IPS-NIHi7 (cell line): ENCODE measurements at regions not wholly inside any gene's neighbourhood (a gene's known extent, or its start where the extent isn't known, plus 50 kb on each side); places are given as distances from the start of the nearest gene placed in this dataset.
"Not testable (repeated sequence)": the region's sequence is repeated elsewhere in the genome, so short reads cannot be mapped to it uniquely, and the experiment has no call there.

Experiments used
- DNase-seq: peaks from one replicate; pipeline ENCODE4 v3.0.0; 2012; ENCODE audit warnings: mixed read lengths; ENCODE audit errors: extremely low spot score

- DNase-seq = no peak
Measured at GRCh38 chr12:90695415-90695814, 259.6 kb downstream of the CCER1 start.

DNA sequence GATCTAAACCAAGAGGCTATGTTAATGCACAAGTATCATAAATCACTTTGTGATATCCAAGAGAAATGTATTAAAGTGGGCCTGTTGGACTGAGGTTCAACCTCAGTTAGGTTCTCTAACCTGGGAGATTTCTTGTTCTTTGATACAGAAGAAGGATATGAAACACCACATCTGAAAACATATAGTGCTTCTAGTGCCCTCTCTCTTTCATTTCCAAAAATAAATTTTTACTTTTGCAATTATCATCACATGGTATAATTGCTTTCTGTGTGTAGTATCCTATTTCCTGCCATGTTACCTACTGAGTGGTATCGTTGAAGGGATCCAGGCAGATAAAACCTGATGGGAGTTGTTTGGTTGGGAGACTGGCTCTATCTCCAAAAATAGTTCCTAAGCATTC is 264.9 kb downstream of the CCER1 start:
- DNase-seq = no peak

- DNase-seq = not testable (repeated sequence)
Measured at GRCh38 chr12:90687682-90688081, 267.3 kb downstream of the CCER1 start.

DNA sequence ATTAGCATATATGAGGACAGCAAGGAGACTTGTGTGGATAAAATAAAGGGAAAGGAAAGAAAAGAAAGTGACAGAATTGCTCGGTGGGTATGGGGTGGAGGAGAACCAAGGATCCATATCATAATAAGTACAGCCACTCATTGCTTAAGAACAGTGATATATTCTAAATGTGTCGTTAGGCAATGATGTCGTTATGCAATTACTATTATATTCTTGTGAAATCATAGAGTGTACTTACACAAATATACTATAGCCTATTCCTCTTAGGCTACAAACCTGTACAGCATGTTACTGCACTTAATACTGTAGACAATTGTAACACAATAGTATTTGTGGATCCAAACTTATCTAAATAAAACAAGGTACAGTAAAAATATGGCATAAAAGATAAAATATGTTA is 271.1 kb downstream of the CCER1 start:
- DNase-seq = no peak

DNA sequence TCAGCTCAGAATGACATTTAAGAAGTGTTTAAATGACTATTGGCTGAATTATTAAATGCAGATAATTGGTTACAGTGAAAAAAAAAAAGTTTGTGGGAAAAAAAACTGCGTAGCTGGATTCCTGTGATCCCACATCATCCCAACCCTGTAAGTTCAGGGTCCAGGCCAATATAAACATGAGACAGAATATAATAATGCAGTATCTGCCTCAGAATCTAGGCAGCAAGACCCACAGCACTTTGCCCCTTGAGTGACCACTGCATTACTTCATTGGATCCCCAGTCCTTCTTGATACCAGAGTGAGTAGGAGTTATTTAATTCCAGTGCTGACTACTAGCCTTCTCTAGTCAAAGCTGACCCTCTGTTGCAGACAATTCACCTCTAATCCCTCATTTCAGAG is 272.6 kb downstream of the CCER1 start:
- DNase-seq = no peak

DNA sequence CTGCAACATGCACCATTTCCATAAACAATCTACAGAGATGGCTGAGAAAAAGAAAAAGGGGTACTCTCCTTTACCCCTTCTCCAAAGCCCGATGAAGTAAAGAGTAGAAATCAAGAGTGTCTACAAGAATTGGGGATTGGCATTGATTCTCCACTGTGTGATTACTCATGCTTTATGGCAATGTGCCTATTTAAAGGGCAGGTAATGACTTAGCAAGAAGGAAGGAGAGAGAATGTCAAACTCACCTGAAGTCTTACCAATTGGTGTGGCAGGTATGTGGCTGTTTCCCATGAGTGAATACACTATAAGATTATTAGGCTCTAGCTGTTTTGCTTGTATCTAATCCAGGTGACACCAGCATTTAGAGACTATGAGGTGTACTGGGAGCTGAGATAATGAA is 275.3 kb downstream of the CCER1 start:
- no peak for DNase-seq

GRCh38 chr12:90677552-90677951 is 277.4 kb downstream of the CCER1 start:
- no peak for DNase-seq

GRCh38 chr12:90677055-90677454 is 277.9 kb downstream of the CCER1 start:
- no peak for DNase-seq

- no peak for DNase-seq
Measured at GRCh38 chr12:90675106-90675505, 279.9 kb downstream of the CCER1 start.

- DNase-seq = no peak
Measured at GRCh38 chr12:90672081-90672480, 282.9 kb downstream of the CCER1 start.

DNA sequence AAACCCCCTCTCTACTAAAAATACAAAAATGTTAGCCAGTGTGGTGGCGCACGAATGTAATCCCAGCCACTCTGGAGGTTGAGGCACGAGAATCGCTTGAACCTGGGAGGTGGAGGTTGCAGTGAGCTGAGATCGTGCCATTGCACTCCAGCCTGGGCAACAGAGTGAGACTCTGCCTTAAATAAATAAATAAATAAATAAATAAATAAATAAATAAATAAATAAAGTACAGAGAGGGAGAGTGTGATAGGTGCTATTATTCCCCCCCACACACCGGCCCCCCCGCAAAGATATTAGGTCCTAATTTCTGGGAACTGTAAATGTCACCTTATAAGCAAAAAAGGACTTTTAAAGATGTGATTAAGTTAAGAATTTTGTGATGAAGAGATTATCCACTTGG is 291.0 kb downstream of the CCER1 start:
- not testable (repeated sequence) for DNase-seq

GRCh38 chr12:90659060-90659459 is 295.9 kb downstream of the CCER1 start:
- no peak for DNase-seq

DNA sequence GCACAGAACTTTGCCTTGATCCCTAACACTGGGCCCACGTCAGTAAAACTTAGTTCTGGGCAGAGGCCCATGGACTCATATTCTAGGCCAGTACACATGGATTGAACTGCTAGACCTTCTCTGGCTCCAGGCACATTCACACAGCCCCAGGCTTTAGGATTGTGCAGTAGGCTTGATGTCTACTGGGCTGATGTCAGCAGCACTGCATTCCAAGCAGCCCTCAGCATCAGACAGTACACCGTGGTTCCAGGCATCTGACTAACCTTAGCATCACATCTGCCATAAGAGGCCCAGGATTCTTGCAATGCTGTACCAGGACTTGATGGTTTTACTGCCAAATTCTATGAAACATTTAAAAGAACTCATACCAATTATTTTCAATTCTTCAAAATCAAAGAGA is 301.9 kb downstream of the CCER1 start:
- peak; percentile 10 for DNase-seq

- peak; percentile 8 for DNase-seq
Measured at GRCh38 chr12:90652280-90652679, 302.7 kb downstream of the CCER1 start.

DNA sequence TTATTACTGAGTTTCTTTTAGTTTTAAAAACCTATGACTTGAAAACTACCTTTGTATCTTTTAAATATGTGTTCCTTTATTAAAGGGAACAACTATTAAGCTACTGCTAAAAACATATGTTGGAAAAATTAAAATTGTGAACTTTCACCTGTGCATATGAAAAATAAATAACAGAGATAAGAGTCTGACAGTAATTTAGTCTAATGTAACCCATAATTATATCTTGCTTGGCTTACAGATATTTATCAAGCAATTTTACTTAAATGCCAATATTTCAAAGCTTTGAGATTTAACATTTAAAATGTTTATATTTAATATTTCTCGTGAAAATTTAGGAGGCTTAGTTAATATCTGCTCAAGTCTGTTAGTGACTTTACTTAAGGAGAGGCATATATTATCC is 309.8 kb downstream of the CCER1 start:
- no peak for DNase-seq

DNA sequence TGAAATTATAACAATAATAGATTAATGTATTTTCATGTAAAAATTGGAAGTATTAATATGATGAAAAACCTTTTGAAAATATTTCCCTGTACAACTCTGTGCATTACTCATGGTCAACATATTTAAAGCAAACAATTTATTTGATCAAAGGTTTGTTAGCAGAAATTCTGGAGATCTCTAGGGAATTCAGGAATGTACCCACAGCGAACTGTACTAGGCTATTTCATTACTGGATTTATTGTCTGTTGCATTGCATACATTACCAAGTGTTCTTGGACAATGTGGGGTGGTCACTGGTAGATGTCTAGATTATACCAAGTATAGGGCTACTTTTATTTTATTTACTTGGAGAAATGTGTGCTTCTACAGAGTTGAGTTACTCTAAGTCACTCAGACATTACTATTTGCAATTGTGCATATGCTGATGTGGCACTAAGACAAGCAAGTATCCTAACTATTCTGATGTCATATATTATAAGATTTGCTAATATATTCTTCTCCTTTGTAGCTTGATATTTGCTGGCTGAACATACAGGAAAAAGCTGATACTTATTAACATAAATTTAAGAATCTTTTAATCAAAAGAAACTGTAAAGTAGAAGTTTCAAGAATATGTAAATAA is 323.3 kb downstream of the CCER1 start:
- DNase-seq = no peak

- no peak for DNase-seq
Measured at GRCh38 chr12:90630006-90630405, 325.0 kb downstream of the CCER1 start.

DNA sequence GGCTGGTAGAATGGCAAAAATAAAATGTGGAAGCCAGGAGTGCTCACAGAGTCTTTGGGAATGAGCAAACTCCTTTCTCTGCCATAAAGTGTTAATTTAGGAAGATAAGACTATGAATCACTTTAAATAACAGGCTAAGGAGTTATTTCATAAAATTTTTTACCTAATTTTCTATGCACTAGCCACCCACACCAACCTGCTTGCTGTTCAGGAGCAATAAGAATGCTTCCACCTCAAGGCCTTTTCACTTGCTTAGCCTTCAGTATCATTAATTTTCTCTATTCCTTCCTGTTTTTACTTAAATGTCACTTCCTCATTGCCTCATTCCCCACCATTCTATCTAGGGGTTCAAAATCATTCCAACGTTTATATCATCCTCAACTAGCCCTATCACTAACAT is 326.8 kb downstream of the CCER1 start:
- no peak for DNase-seq

GRCh38 chr12:90627180-90627896 is 327.6 kb downstream of the CCER1 start:
- DNase-seq = no peak

DNA sequence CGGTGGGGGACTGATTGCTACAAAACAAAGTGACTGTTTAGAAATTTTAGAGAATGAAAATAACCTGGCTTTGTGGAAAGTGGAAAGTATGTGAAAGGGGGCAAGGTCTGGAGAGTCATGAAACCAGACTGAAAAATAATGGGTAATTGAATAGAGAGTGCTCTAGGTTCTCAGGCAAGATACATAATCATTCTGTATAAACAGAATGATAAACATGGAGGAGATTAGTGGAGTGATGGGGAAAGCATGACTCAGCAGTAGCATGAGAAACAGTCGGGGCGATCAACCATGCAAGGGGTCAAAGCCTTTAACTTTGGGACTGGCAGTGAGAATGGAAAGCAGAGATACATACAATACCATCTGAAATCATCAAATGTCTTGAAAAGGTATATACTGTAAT is 332.5 kb downstream of the CCER1 start:
- no peak for DNase-seq

DNA sequence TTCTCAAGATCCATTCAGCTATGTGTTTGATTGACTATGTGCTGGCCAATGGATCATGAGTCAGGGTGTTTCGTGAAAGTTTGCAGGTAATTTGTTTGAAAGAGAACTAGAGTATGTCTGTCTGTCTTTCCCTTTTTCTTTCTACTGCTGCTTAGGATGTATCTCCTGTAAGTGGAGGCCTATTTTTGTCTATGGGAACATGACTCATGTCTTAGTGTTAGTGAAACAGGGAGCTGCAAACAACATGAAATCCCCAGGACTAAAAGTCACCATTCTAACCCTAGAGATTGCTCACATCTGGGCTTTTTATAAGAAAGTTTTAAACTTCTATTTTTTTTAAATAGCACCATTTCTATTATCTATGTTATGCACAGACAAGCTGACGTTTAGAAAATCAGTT is 333.0 kb downstream of the CCER1 start:
- no peak for DNase-seq

DNA sequence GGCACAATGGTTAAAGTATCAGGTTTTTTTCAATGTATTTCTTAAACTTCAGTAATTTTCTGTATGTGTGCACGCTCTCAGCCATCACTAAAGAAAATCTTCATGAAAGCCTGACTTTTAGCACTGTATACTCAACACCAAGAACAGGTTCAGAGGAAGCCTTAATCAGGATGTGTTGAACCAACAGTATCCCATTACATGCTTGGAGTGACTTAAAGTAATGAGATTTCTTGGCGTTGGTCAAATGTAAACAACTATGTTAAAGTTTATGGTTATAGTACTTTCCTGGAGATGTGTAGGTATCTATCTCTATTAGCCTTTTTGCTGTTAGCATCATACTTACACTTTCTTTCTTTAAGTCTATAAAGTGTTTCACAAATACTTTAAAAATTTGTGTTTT is 335.0 kb downstream of the CCER1 start:
- no peak for DNase-seq

- no peak for DNase-seq
Measured at GRCh38 chr12:90618586-90618985, 336.4 kb downstream of the CCER1 start.

DNA sequence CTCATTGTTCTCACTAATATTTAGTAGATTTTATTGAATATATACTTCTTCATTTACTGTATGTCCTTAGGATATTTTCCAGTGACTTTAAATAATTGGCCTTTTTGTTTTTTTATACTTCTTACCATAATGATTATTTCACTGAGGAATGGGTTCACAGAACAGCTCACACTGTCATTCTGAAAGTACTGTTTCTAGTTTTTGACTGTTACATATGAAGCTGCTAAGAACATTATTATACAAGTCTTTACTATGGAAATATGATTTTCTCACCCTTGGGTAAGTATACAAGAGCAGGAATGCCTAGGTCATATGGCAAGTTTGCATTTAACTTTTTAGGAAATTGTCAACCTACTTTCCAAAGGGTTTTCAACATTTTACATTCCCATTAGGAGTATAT is 343.1 kb downstream of the CCER1 start:
- no peak for DNase-seq
